ENCODE measurements at regions not wholly inside any gene's neighbourhood (a gene's known extent, or its start where the extent isn't known, plus 50 kb on each side); places are given as distances from the start of the nearest gene placed in this dataset.

- Histone ChIP-seq H3K23ac (ENCODE audit: low read depth, low read length) (no peak overlapping the region), H3K9ac (ENCODE audit: low read depth, low read length) (no peak overlapping the region), H4K5ac (ENCODE audit: low read depth, low read length) (no peak overlapping the region), H2BK20ac (ENCODE audit: low read depth, low read length) (no peak overlapping the region), H3K4me1 (ENCODE audit: control insufficient read depth, insufficient read depth, low read length) (no peaks in the 10 kb centered on the region), H2AFZ (replicated peaks; ENCODE audit: low read length, poor library complexity) (no peak overlapping the region), H2AK5ac (ENCODE audit: low read depth, low read length) (no peak overlapping the region), H3K36me3 (ENCODE audit: control insufficient read depth, insufficient read depth, low read length) (no peaks in the 10 kb centered on the region), H3K79me1 (ENCODE audit: low read depth in 1 of 2, low read length in 2 of 2) (no peaks in the 10 kb centered on the region), H4K8ac (ENCODE audit: low read depth in 2 of 2, low read length in 2 of 2) (no peak overlapping the region), H3K4me3 (ENCODE audit: insufficient read depth, low read depth, low read length) (no peak overlapping the region), H3K9me1 (ENCODE audit: insufficient read depth, low read length) (no peaks in the 10 kb centered on the region), H3K27me3 (ENCODE audit: control insufficient read depth, insufficient read depth, low read length) (no peaks in the 10 kb centered on the region), H3K9me3 (ENCODE audit: control insufficient read depth, insufficient read depth, low read length) (peaks cover 11% of the 10 kb centered on the region; the same call in 1 of the 2 replicates), H2AK9ac (replicated peaks; ENCODE audit: low read depth, low read length, poor library complexity) (no peak overlapping the region), H2BK120ac (ENCODE audit: low read depth, low read length) (no peak overlapping the region), H3K4me2 (ENCODE audit: low read depth, low read length) (no peak overlapping the region), H2BK15ac (ENCODE audit: low read depth, low read length) (no peak overlapping the region), H3K56ac (ENCODE audit: extremely low read depth, insufficient read depth, low read length) (no peak overlapping the region), H2BK5ac (ENCODE audit: low read depth, low read length, poor library complexity, severe bottlenecking) (no peak overlapping the region), H3K18ac (ENCODE audit: low read depth, low read length) (no peak overlapping the region), H4K91ac (ENCODE audit: insufficient read depth, low read depth, low read length) (no peak overlapping the region), H4K20me1 (ENCODE audit: insufficient read depth, low read length) (no peaks in the 10 kb centered on the region), H3K27ac (ENCODE audit: insufficient read depth, low read length) (no peak overlapping the region), H3K14ac (replicated peaks; ENCODE audit: low read depth, low read length) (no peak overlapping the region), H3K4ac (ENCODE audit: low read depth, low read length) (no peak overlapping the region)
- ATAC-seq (ENCODE audit: low read depth) (no peak), DNase-seq (no peak)
- intact Hi-C loops (cut with micrococcal nuclease) (no loop called here), dilution Hi-C loops (cut with HindIII; ENCODE audit: low sequenced_read_pairs, unreplicated experiment) (no loop called here), in situ Hi-C loops (cut with MboI; ENCODE audit: low sequenced_read_pairs) (no loop called here)
- no TSS peak for BruUV-seq (replicated peaks)
- POLR2A ChIA-PET (ENCODE audit: unreplicated experiment) = no interaction called here
- TF ChIP-seq CEBPB (IDR thresholded peaks at IDR 0.05; ENCODE audit: low read depth, low read length) (no peak), RAD21 (IDR thresholded peaks at IDR 0.05; ENCODE audit: low read length) (no peak), SMC3 (IDR thresholded peaks at IDR 0.05; ENCODE audit: low read depth, low read length) (no peak), BHLHE40 (IDR thresholded peaks at IDR 0.05; ENCODE audit: low read depth, low read length) (no peak), MXI1 (IDR thresholded peaks at IDR 0.05; ENCODE audit: borderline replicate concordance, low read depth, low read length) (no peak), CHD1 (IDR thresholded peaks at IDR 0.05; ENCODE audit: low read depth, low read length) (no peak), RFX5 (IDR thresholded peaks at IDR 0.05; ENCODE audit: low read depth, low read length) (no peak), ELK1 (IDR thresholded peaks at IDR 0.05; ENCODE audit: borderline replicate concordance, low read depth, low read length) (no peak), RCOR1 (IDR thresholded peaks at IDR 0.05; ENCODE audit: insufficient replicate concordance, low read length) (no peak), FOS (IDR thresholded peaks at IDR 0.05; ENCODE audit: low read depth, low read length) (no peak), POLR2A (IDR thresholded peaks at IDR 0.05; ENCODE audit: low read depth, low read length) (no peak), MAZ (IDR thresholded peaks at IDR 0.05; ENCODE audit: borderline replicate concordance, low read depth, low read length) (no peak), NFE2L2 (IDR thresholded peaks at IDR 0.05; ENCODE audit: low read depth, low read length) (no peak), MAFK (IDR thresholded peaks at IDR 0.05; ENCODE audit: low read depth, low read length) (no peak)
- TF ChIP-seq, protein P1, sequence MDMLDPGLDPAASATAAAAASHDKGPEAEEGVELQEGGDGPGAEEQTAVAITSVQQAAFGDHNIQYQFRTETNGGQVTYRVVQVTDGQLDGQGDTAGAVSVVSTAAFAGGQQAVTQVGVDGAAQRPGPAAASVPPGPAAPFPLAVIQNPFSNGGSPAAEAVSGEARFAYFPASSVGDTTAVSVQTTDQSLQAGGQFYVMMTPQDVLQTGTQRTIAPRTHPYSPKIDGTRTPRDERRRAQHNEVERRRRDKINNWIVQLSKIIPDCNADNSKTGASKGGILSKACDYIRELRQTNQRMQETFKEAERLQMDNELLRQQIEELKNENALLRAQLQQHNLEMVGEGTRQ (IDR thresholded peaks at IDR 0.05; ENCODE audit: low read depth, low read length) = no peak
- TF ChIP-seq, protein P2, sequence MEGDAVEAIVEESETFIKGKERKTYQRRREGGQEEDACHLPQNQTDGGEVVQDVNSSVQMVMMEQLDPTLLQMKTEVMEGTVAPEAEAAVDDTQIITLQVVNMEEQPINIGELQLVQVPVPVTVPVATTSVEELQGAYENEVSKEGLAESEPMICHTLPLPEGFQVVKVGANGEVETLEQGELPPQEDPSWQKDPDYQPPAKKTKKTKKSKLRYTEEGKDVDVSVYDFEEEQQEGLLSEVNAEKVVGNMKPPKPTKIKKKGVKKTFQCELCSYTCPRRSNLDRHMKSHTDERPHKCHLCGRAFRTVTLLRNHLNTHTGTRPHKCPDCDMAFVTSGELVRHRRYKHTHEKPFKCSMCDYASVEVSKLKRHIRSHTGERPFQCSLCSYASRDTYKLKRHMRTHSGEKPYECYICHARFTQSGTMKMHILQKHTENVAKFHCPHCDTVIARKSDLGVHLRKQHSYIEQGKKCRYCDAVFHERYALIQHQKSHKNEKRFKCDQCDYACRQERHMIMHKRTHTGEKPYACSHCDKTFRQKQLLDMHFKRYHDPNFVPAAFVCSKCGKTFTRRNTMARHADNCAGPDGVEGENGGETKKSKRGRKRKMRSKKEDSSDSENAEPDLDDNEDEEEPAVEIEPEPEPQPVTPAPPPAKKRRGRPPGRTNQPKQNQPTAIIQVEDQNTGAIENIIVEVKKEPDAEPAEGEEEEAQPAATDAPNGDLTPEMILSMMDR (conservative IDR thresholded peaks at IDR 0.05; ENCODE audit: low read depth, low read length) = no peak
- CTCF ChIA-PET = no interaction called here
Measured at GRCh38 chr7:49577576-49577975, 195.9 kb upstream of the VWC2 start.

Measured in IMR-90 (cell line).